ENCODE measurements at regions not wholly inside any gene's neighbourhood (a gene's known extent, or its start where the extent isn't known, plus 50 kb on each side); places are given as distances from the start of the nearest gene placed in this dataset.

GRCh38 chr13:50672025-50672424 is 171.5 kb downstream of the DLEU7 start:
- TF ChIP-seq, protein P1, sequence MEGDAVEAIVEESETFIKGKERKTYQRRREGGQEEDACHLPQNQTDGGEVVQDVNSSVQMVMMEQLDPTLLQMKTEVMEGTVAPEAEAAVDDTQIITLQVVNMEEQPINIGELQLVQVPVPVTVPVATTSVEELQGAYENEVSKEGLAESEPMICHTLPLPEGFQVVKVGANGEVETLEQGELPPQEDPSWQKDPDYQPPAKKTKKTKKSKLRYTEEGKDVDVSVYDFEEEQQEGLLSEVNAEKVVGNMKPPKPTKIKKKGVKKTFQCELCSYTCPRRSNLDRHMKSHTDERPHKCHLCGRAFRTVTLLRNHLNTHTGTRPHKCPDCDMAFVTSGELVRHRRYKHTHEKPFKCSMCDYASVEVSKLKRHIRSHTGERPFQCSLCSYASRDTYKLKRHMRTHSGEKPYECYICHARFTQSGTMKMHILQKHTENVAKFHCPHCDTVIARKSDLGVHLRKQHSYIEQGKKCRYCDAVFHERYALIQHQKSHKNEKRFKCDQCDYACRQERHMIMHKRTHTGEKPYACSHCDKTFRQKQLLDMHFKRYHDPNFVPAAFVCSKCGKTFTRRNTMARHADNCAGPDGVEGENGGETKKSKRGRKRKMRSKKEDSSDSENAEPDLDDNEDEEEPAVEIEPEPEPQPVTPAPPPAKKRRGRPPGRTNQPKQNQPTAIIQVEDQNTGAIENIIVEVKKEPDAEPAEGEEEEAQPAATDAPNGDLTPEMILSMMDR (IDR thresholded peaks at IDR 0.05; ENCODE audit: insufficient read depth, low read length, poor library complexity, severe bottlenecking) = no peak
- no peak for TF ChIP-seq EZH2phosphoT487 (conservative IDR thresholded peaks at IDR 0.05; ENCODE audit: low read length)

Data from SU-DHL-6 (cell line).